Islet of Langerhans (tissue), 1 donor: ENCODE measurements at regions not wholly inside any gene's neighbourhood (a gene's known extent, or its start where the extent isn't known, plus 50 kb on each side); places are given as distances from the start of the nearest gene placed in this dataset.

Source experiments
- FAIRE-seq: peaks from one replicate; lab custom pipeline; 2011; peaks lifted over from hg19 to GRCh38; lab: Jason Lieb, UNC

- FAIRE-seq: no peak
Observed at GRCh38 chr18:51727780-51728179, 530.3 kb upstream of the MEX3C start.

DNA sequence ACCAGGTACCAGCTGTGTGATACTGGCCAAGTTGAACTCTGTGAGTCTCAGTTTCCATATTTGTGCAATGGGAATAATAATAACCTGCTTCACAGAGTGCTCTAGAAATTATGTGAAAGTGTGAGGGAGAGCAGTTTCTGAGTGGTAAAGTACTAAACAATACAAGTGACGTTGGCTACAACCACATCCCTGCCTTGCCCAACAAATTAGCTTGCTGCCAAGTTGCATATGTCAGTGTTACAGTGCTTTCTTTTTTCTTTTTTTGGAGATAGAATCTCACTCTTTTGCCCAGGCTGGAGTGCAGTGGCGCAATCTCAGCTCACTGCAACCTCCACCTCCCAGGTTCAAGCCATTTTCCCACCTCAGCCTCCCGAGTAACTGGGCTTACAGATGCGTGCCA lies 533.6 kb upstream of the MEX3C start:
- no peak for FAIRE-seq

GRCh38 chr18:51734576-51734975 lies 537.1 kb upstream of the MEX3C start:
- FAIRE-seq: no peak

GRCh38 chr18:51739044-51739666 lies 541.7 kb upstream of the MEX3C start:
- FAIRE-seq: no peak

- FAIRE-seq: no peak
Observed at GRCh38 chr18:51751901-51752300, 554.4 kb upstream of the MEX3C start.

- no peak for FAIRE-seq
Observed at GRCh38 chr18:51753365-51754057, 556.0 kb upstream of the MEX3C start.

- FAIRE-seq: no peak
Observed at GRCh38 chr18:51754566-51754965, 557.1 kb upstream of the MEX3C start.

DNA sequence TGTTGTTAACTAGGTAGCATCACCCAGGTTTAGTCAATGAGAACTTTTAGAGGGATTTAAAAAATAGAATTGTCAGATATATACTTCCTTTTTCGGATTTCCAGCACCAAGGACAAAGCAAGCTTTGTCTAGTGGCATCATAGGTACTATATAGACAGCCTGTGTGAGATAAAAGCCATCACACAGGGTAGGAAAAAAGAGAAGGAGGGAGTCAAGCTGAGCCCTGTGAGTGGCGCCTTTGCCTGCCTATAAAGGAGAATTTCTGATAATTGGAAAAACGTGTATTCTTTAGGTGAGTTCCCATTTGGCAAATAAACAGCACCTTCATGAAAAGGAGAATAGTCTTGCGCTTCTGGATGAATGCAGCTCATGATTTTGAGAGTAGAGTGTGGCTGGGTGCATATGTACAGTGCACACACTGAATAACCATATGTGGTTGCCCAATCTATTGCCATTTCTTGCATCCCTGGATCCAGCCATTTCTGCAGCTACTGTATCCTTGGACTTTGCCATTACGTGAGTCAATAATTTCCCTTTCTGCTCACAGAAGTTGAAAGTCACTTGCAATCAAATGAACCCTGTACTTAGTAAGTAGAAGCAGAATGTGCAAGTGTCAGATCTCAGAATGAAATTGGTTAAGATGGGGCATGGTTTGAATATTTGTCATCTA lies 559.9 kb upstream of the MEX3C start:
- no peak for FAIRE-seq

DNA sequence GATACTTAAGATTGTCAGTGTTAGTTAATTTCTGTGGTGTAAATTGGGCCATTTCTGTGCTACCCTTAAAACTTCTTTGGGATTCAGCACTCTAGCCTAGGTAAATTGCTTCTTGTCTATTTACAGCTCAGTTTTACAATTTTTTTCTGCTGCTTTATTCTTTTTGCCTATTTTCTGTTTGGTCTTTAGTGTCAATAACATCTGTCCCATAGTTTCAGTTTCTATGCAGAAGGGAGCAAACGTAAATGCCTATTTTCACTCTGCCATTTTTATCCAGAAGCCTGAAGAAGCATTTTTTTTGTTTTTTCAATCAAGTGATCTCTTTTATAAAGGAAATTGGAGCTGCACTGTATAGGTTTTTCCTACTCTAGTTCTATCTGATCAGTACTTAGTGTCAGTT lies 564.9 kb upstream of the MEX3C start:
- no peak for FAIRE-seq

DNA sequence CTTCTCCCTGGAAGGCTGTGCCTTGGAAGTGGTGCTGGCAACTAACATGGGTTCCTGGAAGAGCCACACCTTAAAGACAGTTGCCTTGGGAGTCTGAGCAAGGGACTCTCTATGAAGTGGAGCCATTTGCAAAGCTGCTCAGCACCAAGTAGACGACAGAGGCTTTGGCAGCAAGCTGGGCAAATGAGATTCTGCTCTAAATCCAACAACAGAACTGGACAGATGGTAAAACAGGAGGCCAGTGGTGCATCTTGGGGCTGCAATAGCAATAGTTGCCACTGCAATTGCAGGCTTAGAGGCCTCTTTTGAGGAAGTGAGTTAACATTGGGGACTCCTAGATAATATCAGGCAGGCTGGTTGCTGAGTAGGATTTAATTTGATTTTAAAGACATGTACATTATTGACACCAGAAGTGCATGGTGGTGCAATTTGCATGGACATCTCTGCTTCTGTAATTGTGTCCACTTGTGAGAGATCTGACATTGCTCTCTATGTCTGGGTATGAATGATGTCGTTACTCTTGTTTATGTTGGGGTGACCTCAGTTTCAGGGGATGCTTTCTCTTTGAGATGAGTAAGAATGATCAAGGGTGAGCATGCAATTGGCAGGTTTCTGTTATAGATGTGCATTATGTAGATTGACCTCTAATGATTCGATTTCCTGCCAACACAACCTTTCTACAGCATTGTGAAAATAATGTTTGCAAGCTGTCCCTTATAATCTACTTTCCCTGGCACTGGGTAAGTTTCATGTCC lies 568.3 kb upstream of the MEX3C start:
- no peak for FAIRE-seq

DNA sequence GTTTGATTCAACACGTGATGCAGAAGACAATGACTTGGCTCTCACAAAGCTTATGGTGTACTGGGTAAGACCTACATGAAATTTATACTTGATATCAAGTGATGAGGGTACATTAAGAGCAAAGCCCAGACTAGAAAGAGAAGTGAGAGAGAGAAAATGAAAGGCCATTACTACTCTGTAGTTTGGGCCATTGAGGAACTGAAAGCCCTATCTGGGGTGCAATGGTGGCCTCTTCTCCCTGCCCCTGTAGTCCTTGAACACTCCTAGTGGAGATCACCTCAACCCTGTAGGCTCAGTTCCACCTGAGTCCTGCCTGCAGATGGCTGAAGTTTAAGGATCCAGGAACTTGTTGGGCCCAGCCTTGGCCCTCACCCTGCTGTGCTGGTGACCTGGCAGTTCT lies 569.8 kb upstream of the MEX3C start:
- no peak for FAIRE-seq

DNA sequence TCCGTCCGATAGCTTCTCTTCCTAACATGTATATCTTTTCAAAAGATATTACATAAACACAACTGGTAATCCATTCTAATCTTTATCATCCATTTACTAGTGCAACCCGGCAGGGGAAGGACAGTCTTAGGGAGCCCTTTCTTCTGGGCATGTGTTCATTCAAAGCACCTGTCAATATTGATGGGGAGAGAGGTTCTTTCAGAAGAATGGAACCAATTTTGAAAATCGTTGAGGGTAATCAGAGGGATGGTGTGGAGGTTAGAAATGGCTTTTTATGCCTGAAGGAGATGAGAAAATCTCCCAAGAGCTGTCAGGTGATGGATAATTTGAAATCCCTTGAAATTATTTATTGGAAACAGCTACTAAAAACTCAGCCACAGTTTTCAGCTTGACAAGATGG lies 561.9 kb upstream of the DCC start:
- FAIRE-seq: no peak

GRCh38 chr18:51789871-51790270 lies 550.1 kb upstream of the DCC start:
- FAIRE-seq: no peak

DNA sequence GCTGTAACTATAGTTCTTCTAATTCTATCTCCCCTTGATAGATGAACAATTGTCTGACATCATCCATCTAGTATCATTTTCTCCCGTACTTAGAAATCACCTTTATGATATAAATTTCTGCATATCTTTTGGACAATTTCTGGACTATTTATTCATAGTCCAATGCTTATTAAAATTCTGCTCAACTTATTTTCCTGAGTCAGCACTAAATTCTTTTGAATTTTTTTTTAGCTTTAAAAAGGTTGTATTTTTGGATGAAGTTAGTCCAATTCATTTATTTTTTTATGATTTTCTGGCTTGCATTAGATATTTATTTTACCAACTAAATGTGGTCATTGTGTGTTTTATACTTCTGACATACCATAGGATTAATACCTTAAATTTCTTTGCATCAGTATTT lies 538.5 kb upstream of the DCC start:
- FAIRE-seq: no peak

- FAIRE-seq: no peak
Observed at GRCh38 chr18:51802569-51803428, 537.2 kb upstream of the DCC start.

DNA sequence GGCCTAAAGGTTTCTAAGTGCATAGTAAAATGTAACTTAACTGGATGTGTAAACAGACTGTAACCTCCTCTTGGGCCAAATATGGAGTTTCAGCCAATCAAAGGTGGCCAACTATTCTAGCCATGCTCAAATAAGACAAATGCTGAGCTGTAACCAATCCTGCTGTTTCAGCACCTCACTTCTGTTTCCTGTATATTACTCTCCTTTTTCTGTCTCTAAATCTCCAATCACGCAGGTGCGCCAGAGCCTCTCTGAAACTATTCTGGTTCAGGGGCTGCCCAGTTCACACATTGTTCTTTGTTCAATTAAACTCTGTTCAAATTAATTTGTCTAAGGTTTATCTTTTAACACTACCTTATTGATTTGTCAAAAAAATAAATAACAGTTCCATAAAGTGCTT lies 532.7 kb upstream of the DCC start:
- no peak for FAIRE-seq

- FAIRE-seq: no peak
Observed at GRCh38 chr18:51811883-51812282, 528.1 kb upstream of the DCC start.

- FAIRE-seq: no peak
Observed at GRCh38 chr18:51813740-51814139, 526.3 kb upstream of the DCC start.

DNA sequence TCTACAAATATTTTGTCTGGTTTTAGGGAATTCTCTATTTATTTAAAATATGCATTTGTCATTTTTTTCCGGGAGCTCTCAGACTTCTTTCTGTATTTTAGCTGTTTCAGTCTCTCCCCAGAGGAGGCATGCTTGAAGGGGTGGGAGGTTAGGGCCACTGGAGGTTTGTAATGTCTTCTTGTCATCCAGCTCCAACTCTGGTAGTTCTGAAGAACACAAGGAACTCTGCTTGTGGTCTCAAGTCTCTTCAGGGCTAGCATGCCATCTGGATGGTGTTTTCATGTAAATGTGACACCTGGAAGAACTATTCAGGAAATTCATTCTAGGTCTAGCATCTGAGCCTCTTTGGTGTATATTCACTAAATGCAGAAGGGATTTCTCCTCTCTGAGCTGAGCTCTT lies 518.4 kb upstream of the DCC start:
- FAIRE-seq: no peak

GRCh38 chr18:51824746-51825145 lies 515.3 kb upstream of the DCC start:
- no peak for FAIRE-seq

DNA sequence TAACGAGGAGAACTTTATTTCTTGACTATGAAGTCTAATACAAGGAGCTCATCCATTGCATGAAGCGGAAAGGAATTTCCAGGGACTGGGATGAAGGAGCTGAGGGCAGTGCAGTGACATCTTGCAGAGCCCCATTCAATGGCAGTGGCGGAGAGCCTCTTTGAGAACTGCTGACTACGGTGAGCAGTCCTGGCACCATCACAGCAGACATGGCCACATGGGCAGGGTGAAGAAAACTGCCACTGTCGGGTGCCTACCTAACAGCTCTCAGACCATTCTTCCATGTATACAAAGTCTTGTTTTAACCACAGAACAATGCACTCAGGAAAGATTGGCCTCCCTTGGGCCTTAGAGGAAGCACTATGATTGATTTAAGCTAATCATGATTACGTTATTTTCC lies 506.1 kb upstream of the DCC start:
- FAIRE-seq: no peak

GRCh38 chr18:51848702-51849101 lies 491.3 kb upstream of the DCC start:
- FAIRE-seq: no peak
